ENCODE measurements at regions not wholly inside any gene's neighbourhood (a gene's known extent, or its start where the extent isn't known, plus 50 kb on each side); places are given as distances from the start of the nearest gene placed in this dataset.

DNA sequence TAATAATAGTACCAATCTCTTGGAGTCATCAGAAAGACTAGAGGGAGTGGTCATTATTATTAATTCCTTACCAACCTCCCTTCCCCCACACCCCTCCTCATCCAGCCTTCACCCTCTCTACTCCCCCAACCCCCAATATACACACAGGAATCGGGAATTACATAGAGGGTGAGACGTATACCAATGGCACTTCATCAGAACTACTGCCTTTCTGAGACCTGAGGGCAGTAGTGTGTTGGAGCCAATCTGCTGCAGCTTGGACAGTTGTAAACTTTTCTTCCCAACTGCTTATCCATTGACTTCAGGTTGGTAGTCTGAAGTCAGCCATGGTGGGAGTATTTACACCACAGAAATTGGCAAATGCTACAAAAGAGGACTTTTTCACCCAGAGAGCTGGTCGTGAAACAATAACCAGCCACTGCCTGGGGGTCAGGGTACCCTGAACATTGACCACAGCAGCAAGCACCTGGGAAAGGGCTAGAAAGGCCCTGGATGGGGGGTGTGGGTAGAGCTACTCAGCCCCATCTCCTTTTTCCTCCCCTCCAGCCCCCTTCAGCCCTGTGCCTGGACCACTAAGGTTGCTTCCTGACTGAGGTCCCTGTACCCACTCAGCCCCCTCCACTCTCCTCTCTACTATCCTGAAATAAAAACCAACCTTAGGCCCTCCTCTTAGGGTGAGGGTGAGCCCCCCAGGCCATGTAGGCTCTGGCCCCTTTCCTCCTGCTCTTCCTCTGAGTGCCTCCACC lies 161.5 kb downstream of the MRPL14 start:
- H2AFZ ChIP-seq (ENCODE audit: insufficient read depth, low read length, poor library complexity), result no peak overlapping the region
- H4K8ac ChIP-seq (ENCODE audit: low read depth, low read length), result no peak overlapping the region
- H2BK12ac ChIP-seq (ENCODE audit: low read length), result no peak overlapping the region
- no peak overlapping the region for H3K9ac ChIP-seq (ENCODE audit: low read length)
- H4K12ac ChIP-seq (ENCODE audit: low read depth, low read length), result no peak overlapping the region
- no peak overlapping the region for H3K18ac ChIP-seq (ENCODE audit: low read length)
- H2BK120ac ChIP-seq (ENCODE audit: insufficient read depth, low read length, poor library complexity), result no peak overlapping the region
- H2BK5ac ChIP-seq (ENCODE audit: low read depth, low read length, poor library complexity), result no peak overlapping the region
- H2AK5ac ChIP-seq (ENCODE audit: low read length), result no peak overlapping the region
- H3K27me3 ChIP-seq (ENCODE audit: insufficient read depth, low read length), result no peaks in the 10 kb centered on the region
- no CpG with 5 or more reads among the region's 3 CpGs for WGBS (ENCODE audit: extremely low coverage, insufficient coverage, insufficient read length)
- no peaks in the 10 kb centered on the region for H3K79me2 ChIP-seq (ENCODE audit: control insufficient read depth, insufficient read depth, low read length, poor library complexity)
- H3K9me3 ChIP-seq (ENCODE audit: insufficient read depth, low read depth, low read length), result peaks cover 1% of the 10 kb centered on the region
- no peaks in the 10 kb centered on the region for H3K4me1 ChIP-seq (ENCODE audit: control insufficient read depth in 1 of 2, insufficient read depth in 2 of 2, low read length in 2 of 2)
- H3K79me1 ChIP-seq (ENCODE audit: low read length), result no peaks in the 10 kb centered on the region
- no peak overlapping the region for H3K14ac ChIP-seq (ENCODE audit: low read length)
- DNase-seq, result no peak
- H3K4me3 ChIP-seq (ENCODE audit: low read depth, low read length), result no peak overlapping the region
- H3K4ac ChIP-seq (ENCODE audit: low read depth, low read length), result no peak overlapping the region
- no peak overlapping the region for H3K4me2 ChIP-seq (ENCODE audit: low read length)
- no peak overlapping the region for H3K23ac ChIP-seq (ENCODE audit: low read length)
- no peak overlapping the region for H4K91ac ChIP-seq (ENCODE audit: low read depth, low read length)
- H3K27ac ChIP-seq (ENCODE audit: low read depth, low read length), result no peak overlapping the region
- H3K36me3 ChIP-seq (ENCODE audit: control insufficient read depth in 1 of 2, insufficient read depth in 2 of 2, low read length in 2 of 2), result no peaks in the 10 kb centered on the region

DNA sequence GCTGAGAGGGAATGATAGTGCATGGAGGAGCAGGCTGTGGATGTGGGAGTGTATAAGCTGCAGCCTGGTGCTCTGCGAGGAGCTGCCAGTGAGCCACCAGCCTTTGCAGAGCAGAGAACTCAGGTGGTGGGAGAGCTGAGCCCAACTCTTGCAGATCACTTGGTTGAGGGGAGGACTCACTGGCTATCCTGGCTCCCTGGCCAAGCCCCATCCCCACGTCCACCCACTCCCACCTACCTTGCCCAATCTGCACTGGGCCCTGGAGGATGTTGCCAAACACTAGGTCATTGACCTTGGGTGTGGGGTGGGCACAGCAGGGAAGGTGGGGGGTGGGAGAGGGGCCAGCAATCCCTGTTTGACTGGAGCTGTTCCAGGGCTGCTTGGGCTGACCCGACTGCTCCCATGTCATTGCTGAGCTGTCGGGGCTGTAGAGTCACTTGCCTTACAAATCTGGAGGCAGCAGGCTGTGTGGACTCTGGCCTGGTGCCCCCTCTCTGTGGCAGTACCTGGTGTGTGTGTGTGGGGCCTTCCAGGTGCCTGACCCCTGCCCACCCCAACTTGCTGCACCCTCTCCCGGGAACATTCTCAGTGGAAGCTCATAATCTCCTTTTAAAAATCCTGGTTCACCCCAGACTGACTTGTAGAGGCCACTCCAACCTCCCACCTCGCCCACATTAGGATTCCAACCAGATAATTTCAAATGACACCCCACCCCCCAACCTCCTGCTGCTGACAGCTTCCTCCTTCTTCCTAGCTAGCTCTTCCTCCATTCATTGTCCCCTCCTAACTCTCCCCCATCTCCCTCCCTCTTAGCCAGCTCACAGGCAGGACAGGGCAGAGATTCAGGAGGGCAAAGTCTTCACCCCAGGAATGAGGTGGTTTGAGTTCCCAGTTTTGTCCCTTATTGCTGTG lies 162.3 kb downstream of the MRPL14 start:
- H3K4ac ChIP-seq (ENCODE audit: low read depth, low read length), result no peak overlapping the region
- WGBS (ENCODE audit: extremely low coverage, insufficient coverage, insufficient read length), result no CpG with 5 or more reads among the region's 6 CpGs
- no peak overlapping the region for H2BK5ac ChIP-seq (ENCODE audit: low read depth, low read length, poor library complexity)

DNA sequence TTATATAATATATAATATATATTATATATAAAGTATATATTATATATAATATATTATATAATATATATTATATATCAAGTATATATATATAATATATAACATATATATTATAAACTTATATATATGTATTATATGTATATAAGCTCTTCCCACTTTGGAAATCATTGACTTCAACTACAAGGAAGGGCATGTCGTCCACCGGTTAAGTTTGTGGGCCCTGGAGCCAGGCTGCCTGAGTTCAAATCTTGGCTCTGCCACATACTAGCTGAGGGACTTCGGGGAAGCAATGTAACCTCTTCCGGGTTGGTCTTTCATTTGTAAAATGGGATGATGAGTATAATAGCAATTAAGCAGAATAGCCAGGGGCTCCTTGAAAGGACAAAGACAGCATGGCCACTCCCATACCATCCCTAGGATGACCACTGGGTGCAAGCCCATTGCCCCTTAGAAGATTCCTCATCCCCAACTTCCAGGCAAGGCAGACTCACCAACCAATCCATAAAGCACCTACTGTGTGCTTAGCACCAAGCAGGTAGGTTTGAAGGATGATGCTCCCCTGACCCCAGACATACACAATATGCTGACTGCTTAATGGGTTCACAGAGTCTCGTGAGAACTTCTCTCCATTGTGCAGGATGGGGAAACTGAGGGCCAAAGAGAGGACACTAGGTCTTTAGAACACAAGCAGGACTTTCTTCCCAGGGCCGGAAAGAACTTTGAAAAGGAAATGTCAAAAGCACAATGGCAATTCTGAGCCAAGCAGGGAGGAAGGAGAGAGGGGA lies 163.2 kb downstream of the MRPL14 start:
- no peak for DNase-seq
- no peaks in the 10 kb centered on the region for H3K79me1 ChIP-seq (ENCODE audit: low read length)
- no CpG with 5 or more reads among the region's 6 CpGs for WGBS (ENCODE audit: extremely low coverage, insufficient coverage, insufficient read length)
- H2AFZ ChIP-seq (ENCODE audit: insufficient read depth, low read length, poor library complexity), result no peak overlapping the region
- H2BK5ac ChIP-seq (ENCODE audit: low read depth, low read length, poor library complexity), result no peak overlapping the region
- H3K4ac ChIP-seq (ENCODE audit: low read depth, low read length), result no peak overlapping the region
- H3K79me2 ChIP-seq (ENCODE audit: control insufficient read depth, insufficient read depth, low read length, poor library complexity), result no peaks in the 10 kb centered on the region
- H3K9ac ChIP-seq (ENCODE audit: low read length), result no peak overlapping the region
- no peak overlapping the region for H2AK5ac ChIP-seq (ENCODE audit: low read length)
- no peaks in the 10 kb centered on the region for H3K36me3 ChIP-seq (ENCODE audit: control insufficient read depth in 1 of 2, insufficient read depth in 2 of 2, low read length in 2 of 2)
- H3K4me1 ChIP-seq (ENCODE audit: control insufficient read depth in 1 of 2, insufficient read depth in 2 of 2, low read length in 2 of 2), result no peaks in the 10 kb centered on the region
- H3K23ac ChIP-seq (ENCODE audit: low read length), result no peak overlapping the region
- H3K27me3 ChIP-seq (ENCODE audit: insufficient read depth, low read length), result no peaks in the 10 kb centered on the region
- no peak overlapping the region for H2BK120ac ChIP-seq (ENCODE audit: insufficient read depth, low read length, poor library complexity)
- no peak overlapping the region for H3K27ac ChIP-seq (ENCODE audit: low read depth, low read length)
- no peak overlapping the region for H2BK12ac ChIP-seq (ENCODE audit: low read length)
- H3K18ac ChIP-seq (ENCODE audit: low read length), result no peak overlapping the region
- peaks cover 1% of the 10 kb centered on the region for H3K9me3 ChIP-seq (ENCODE audit: insufficient read depth, low read depth, low read length)
- H4K91ac ChIP-seq (ENCODE audit: low read depth, low read length), result no peak overlapping the region
- no peak overlapping the region for H4K8ac ChIP-seq (ENCODE audit: low read depth, low read length)
- no peak overlapping the region for H3K4me2 ChIP-seq (ENCODE audit: low read length)
- no peak overlapping the region for H3K14ac ChIP-seq (ENCODE audit: low read length)
- H4K12ac ChIP-seq (ENCODE audit: low read depth, low read length), result no peak overlapping the region
- H3K4me3 ChIP-seq (ENCODE audit: low read depth, low read length), result no peak overlapping the region

More for the DNA sequence above, 162.3 kb downstream of the MRPL14 start:
- no peak overlapping the region for H3K4me2 ChIP-seq (ENCODE audit: low read length)
- no peaks in the 10 kb centered on the region for H3K79me2 ChIP-seq (ENCODE audit: control insufficient read depth, insufficient read depth, low read length, poor library complexity)
- no peaks in the 10 kb centered on the region for H3K36me3 ChIP-seq (ENCODE audit: control insufficient read depth in 1 of 2, insufficient read depth in 2 of 2, low read length in 2 of 2)
- no peaks in the 10 kb centered on the region for H3K4me1 ChIP-seq (ENCODE audit: control insufficient read depth in 1 of 2, insufficient read depth in 2 of 2, low read length in 2 of 2)
- peaks cover 1% of the 10 kb centered on the region for H3K9me3 ChIP-seq (ENCODE audit: insufficient read depth, low read depth, low read length)
- no peaks in the 10 kb centered on the region for H3K27me3 ChIP-seq (ENCODE audit: insufficient read depth, low read length)
- H3K27ac ChIP-seq (ENCODE audit: low read depth, low read length), result no peak overlapping the region
- H4K12ac ChIP-seq (ENCODE audit: low read depth, low read length), result no peak overlapping the region
- no peak overlapping the region for H2BK12ac ChIP-seq (ENCODE audit: low read length)
- H3K14ac ChIP-seq (ENCODE audit: low read length), result no peak overlapping the region
- no peak overlapping the region for H3K23ac ChIP-seq (ENCODE audit: low read length)
- H3K9ac ChIP-seq (ENCODE audit: low read length), result no peak overlapping the region
- H2AFZ ChIP-seq (ENCODE audit: insufficient read depth, low read length, poor library complexity), result no peak overlapping the region
- H3K4me3 ChIP-seq (ENCODE audit: low read depth, low read length), result no peak overlapping the region
- H3K79me1 ChIP-seq (ENCODE audit: low read length), result no peaks in the 10 kb centered on the region
- H4K91ac ChIP-seq (ENCODE audit: low read depth, low read length), result no peak overlapping the region
- no peak overlapping the region for H2AK5ac ChIP-seq (ENCODE audit: low read length)
- DNase-seq, result no peak
- H4K8ac ChIP-seq (ENCODE audit: low read depth, low read length), result no peak overlapping the region
- H2BK120ac ChIP-seq (ENCODE audit: insufficient read depth, low read length, poor library complexity), result no peak overlapping the region
- no peak overlapping the region for H3K18ac ChIP-seq (ENCODE audit: low read length)

DNA sequence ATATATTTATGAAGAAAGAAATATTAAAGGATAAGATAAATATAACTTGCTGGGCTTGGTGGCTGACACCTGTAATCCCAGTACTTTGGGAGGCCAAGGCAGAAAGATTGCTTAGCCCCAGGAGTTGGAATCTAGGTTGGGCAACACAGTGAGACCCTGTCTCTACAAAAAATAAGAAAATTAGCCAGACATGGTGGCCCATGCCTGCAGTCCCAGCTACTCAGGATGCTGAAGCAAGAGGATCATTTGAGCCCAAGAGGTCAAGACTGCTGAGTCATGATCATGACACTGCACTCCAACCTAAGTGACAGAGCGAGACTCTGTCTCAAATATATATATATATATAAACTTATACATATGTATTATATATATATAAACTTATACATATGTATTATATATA lies 164.0 kb downstream of the MRPL14 start:
- no peaks in the 10 kb centered on the region for H3K79me1 ChIP-seq (ENCODE audit: low read length)
- no peaks in the 10 kb centered on the region for H3K79me2 ChIP-seq (ENCODE audit: control insufficient read depth, insufficient read depth, low read length, poor library complexity)
- H3K36me3 ChIP-seq (ENCODE audit: control insufficient read depth in 1 of 2, insufficient read depth in 2 of 2, low read length in 2 of 2), result no peaks in the 10 kb centered on the region
- no peak overlapping the region for H3K23ac ChIP-seq (ENCODE audit: low read length)
- H2AFZ ChIP-seq (ENCODE audit: insufficient read depth, low read length, poor library complexity), result no peak overlapping the region
- no peak overlapping the region for H2BK120ac ChIP-seq (ENCODE audit: insufficient read depth, low read length, poor library complexity)
- peak in 1 of 2 donors; percentile 5 for DNase-seq
- no peak overlapping the region for H3K4ac ChIP-seq (ENCODE audit: low read depth, low read length)
- no peak overlapping the region for H3K27ac ChIP-seq (ENCODE audit: low read depth, low read length)
- no peak overlapping the region for H3K18ac ChIP-seq (ENCODE audit: low read length)
- no peak overlapping the region for H3K4me3 ChIP-seq (ENCODE audit: low read depth, low read length)
- H2BK5ac ChIP-seq (ENCODE audit: low read depth, low read length, poor library complexity), result no peak overlapping the region
- no peak overlapping the region for H3K4me2 ChIP-seq (ENCODE audit: low read length)
- no peaks in the 10 kb centered on the region for H3K27me3 ChIP-seq (ENCODE audit: insufficient read depth, low read length)
- H4K12ac ChIP-seq (ENCODE audit: low read depth, low read length), result no peak overlapping the region
- H3K14ac ChIP-seq (ENCODE audit: low read length), result no peak overlapping the region
- no peak overlapping the region for H2AK5ac ChIP-seq (ENCODE audit: low read length)
- no peak overlapping the region for H4K91ac ChIP-seq (ENCODE audit: low read depth, low read length)
- H3K9ac ChIP-seq (ENCODE audit: low read length), result no peak overlapping the region
- no peak overlapping the region for H2BK12ac ChIP-seq (ENCODE audit: low read length)
- H3K9me3 ChIP-seq (ENCODE audit: insufficient read depth, low read depth, low read length), result peaks cover 1% of the 10 kb centered on the region
- WGBS (ENCODE audit: extremely low coverage, insufficient coverage, insufficient read length), result no CpG with 5 or more reads among the region's 1 CpG
- H3K4me1 ChIP-seq (ENCODE audit: control insufficient read depth in 1 of 2, insufficient read depth in 2 of 2, low read length in 2 of 2), result no peaks in the 10 kb centered on the region
- no peak overlapping the region for H4K8ac ChIP-seq (ENCODE audit: low read depth, low read length)

Data from trophoblast cell (in vitro differentiated cells and primary cell).